Dermis blood vessel endothelial cell (primary cell): ENCODE measurements at regions not wholly inside any gene's neighbourhood (a gene's known extent, or its start where the extent isn't known, plus 50 kb on each side); places are given as distances from the start of the nearest gene placed in this dataset.

Source experiments
- DNase-seq: peaks from one replicate; pipeline ENCODE4 v3.0.0; 2010

DNA sequence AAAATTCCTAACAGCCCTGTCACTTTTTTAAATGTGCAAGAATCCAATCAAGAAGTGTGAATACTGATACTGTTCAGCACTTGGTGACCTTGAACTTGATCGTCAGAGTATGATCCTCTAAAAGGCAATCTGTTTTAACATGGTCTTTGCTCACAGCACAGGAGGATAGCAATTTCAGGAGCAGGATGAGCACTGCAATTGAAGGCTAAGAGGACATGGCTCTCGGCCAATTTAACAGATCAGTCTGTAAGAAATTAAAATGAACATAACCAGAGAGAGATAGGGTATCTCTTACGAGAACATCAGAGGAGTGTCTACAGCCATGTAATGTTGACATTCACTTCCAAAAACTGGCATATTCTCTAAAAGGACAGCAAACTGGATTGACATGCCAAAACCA is 243.1 kb downstream of the LTN1 start:
- no peak for DNase-seq

DNA sequence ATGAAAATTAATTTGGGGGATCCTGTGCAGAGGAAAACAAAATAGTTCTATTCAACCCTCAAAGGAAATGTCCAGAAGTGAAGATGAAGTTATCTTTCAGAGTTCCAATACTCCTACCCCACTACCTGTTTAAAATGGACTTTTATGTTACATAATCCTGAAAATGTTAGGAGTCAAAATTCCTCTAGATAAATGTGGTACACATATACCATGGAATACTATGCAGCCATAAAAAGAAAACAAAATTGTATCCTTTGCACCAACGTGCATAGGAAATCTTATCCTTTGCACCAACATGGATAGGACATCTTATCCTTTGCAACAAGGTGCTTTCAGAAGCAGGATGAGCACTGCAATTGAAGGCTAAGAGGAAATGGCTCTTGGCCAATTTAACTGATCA is 245.2 kb downstream of the LTN1 start:
- no peak for DNase-seq

DNA sequence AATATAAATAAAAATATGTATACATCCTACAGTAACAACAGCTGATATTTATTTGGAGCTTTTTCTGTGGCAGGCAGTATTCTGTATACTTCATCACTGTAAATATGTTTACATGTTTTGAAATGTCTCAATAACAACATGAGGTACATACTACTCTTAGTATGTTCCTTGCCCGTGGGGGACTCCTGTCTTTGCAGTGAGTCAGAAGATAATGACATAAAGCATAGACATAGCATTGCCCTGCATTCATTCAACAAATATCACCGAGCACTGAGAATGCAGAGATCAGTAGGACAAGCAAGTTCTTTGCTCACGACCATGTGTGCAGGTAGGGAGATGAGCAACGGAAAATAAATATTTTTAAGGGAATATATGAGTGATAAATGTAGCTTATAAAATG is 246.5 kb downstream of the LTN1 start:
- no peak for DNase-seq

DNA sequence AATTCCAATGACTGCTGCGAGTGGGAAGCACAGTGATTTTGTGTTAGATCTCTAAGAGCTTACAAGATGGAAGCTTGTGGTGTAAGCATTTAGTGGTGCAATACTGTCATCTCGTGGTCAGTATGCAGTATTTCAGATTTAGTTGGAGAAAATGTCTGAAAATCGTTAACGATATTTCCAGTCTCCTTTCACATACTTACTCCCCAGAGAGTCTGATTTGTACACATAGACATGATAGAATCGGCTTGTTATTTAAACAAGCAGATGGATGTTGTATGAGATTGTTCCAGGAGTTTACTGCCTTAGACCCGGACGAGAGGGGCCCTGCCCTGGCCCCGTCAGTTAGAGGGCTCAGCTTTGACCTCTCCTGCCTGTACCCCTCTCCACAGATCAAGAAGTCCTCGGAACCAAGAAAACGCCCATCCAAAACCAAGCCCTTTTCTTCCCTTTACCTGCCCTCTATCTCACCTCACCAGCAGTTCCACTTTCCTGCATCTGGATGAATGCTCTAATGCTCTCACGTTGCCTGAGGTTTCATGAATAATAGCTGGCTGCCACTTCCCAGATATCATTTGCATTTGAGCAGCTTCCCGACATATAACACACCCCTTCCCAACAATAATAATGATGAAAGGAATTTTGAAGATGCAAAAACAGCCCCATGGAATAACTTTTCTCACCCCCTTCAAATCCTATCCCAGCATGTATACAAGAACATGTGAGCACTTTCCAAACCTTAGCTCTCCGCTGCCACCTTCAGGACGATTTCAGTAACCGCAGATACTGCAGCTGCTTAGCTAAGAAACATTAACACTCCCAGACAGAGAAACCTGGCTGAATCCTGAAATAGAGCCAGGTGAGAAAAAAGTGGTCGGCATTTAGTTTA is 247.3 kb downstream of the LTN1 start:
- peak; percentile 94 for DNase-seq

DNA sequence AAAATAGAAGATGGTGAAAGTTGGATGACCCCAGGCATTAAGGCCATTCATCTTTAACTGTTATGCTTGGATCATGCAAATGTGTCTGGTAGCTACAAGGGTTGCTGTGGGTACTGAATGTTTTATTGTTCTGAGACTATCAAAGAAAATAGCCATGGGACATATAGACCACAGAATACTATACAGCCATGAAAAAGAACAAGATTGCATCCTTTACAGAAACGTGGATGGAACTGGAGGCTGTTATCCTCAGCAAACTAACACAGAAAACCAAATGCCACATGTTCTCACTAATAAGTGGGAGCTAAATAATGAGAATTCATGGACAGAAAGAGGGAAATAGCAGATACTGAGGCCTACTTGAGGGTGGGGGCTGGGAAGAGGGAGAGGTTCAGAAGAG is 249.0 kb downstream of the LTN1 start:
- no peak for DNase-seq

DNA sequence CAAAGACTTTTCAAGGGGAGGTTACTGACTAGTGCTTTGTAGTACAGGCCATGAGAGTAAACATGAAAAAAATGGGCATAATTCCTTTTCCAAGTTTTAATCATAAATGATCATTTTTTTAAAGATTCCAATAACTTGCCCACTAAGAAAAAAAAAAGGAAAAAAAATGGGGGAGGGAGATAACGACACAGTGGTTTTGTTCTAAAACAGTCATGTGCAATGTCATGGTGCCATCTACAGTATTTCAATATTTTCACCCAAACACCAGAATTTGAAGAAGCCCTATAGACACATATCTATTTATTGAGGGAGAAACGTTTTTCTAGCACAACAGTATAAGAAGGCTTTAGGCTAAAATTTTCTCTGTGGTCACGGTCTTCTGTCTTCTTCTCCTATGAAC is 250.2 kb downstream of the LTN1 start:
- peak; percentile 73 for DNase-seq

DNA sequence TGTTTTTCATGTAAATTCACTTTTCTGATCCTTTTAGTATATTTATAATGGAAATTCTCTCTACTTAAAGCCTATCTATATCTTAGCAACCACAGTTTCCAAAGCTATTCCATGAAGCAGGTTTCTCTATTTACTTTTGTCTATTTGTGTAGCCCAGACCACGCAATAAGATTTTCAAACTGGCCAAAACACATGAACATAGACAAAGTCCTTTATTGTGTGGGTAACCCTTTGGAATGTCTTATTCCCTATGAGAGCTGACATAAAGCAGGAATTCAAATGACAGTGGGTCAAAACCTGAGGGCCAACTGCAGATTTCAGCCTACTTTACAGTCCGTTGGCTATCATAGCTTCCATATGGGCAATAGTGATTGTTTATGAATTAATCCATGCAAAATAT is 252.6 kb downstream of the LTN1 start:
- DNase-seq, result no peak

DNA sequence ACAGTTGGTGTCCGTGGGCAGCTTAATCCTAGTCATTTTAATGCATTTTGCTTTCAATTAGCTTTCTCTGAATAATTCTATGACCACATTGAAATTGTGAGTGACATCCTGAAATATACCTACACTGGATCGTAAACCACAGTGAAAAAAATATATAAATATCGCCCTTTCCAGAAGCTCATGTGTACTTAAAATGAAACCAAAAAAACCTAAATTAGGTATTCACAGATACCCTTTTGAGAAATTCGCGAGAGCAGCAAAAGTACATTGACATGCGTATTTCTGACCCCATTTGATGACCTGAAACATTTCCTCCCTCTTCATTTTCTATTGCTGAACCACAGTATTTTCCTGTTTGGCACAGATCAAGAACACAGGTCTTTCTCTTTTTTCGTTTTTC is 253.8 kb downstream of the LTN1 start:
- DNase-seq, result peak; percentile 33

DNA sequence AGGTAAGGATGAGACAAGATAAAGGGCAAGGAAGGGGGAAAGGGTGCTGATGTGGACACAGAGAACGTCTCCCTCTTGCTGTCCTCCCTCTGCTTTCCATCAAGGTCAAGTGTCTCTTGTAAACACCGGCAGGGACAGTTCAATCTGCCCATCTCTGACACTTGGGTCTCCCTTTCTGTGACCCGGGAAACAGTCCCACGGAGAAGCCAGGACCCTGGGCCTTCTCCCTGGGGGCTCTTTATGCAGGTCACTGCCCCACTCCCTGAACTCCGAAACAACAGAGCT is 254.3 kb downstream of the LTN1 start:
- DNase-seq, result no peak

DNA sequence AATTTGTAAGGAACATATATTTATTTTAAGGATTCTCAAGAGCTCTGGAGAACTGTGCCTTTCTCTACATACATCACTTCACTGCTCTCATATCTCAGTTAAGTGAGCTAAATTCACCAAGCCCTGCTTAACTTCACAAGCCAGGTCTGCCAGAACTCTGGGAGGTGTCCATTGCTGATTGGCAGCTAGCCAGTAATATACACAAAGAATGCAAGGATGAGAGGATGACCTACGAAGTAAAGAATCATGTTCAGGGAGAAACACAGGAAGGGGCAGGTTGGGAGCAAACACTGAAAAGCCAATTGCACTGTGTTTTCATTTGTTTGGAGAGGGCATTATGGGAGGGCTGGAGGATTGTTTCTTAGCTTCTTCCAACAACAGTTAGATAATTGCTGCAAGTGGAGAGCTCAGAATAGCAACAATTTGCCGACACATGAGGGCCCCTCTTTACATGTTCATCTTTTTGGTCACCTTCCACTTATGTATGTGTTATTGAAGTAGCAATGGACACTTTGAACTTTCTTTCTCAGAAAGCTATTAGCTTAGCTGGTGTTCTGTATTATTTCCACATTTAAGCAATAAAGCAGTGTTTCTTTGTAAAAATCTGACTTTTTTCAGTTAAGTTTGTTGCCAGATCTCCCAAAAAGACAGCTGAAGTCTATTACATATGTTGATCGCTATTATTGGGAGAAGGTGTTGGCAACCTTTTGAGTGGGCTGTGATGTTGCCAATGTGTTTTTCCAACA is 254.8 kb downstream of the LTN1 start:
- peak; percentile 46 for DNase-seq

DNA sequence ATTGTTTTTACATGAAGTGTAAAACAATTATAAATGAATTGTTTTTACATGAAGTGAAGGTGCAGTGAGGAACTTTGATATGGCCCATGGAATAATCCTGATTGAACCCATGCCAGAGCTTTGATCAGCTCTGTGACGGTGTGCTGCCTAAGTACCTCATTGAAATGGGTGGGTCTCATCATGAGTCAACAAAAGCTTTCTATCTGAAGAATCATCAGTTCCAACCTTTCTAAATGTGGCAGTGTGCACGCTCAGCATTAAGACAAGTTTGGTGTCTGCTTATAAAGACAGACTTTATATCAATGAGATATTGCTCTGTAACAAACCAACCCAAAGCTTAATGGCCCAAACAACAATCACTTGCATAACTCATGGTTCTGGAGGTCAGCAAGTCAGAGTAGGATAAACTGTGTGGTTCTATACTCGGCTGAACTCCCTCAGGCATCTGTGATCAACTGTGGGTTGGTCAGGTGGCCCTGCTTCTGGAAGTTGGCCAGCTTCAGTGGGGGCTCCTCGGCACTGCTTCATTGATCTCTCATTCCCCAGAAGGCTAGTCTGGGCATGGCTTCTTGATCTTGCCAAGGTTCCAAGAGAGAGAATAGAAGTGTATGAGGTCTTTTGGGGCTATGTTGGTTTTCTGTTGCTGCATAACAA is 258.0 kb downstream of the LTN1 start:
- DNase-seq, result no peak

DNA sequence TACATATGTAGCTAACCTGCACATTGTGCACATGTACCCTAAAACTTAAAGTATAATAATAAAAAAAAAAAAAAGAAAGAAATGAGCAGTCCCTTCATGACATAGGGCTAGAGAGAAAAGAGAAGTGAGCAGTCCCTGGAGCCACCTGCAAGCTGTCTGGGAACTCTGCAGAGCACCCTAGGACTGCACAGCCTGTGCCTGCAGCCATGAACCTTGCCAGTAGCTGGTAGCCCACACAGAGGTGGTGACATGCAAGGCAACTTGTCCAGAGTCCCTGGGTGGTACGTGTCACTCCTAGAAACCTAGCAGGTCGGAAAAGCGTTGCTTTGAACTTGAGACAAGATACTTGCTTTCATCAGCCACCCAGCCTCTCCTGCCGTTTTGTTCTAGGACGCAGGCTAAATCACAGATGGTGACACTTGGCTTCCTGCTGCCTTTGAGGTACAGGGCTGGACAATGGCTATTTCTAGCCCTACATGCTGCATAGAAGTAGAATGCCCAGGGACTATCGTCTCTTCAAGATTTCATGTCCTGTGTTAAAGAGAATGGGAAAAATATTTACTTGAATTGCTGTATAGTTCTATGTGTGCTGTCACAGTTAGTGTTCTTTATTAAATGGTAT is 260.9 kb downstream of the LTN1 start:
- no peak for DNase-seq

DNA sequence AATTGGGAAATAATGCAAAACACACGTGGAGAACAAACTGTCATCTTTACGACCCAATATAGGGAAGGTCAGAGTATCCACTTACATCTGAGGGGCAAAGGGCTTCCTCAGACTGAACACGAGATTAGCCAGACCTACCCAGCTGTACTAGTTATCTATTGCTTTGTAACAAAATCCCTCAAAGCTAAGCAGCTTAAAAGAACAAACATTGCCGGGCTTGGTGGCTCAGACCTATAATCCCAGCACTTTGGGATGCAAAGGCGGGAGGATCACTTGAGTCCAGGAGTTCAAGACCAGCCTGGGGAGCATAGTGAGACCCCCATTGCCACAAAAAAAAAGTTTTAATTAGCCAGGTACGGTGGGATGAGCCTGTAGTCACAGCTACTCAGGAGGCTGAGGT is 262.8 kb downstream of the LTN1 start:
- DNase-seq, result no peak

DNA sequence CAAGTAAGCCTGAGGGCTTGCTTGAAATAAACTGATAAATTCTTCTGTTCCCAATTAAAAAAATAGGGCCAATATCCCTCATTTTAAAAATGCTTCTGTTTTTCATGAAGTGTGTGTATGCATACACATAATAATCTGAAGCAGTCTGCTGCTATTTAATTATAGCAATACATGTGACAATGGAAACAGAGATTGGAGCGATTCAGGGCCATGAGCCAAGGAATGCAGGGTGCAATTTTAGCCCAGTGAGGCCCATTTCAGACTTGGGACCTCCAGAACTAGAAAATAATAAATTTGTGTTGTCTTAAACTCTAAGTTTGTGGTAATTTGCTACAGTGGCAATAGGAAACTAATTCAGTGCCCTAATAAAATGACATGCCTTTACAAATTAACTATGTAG is 264.9 kb downstream of the LTN1 start:
- DNase-seq, result no peak

DNA sequence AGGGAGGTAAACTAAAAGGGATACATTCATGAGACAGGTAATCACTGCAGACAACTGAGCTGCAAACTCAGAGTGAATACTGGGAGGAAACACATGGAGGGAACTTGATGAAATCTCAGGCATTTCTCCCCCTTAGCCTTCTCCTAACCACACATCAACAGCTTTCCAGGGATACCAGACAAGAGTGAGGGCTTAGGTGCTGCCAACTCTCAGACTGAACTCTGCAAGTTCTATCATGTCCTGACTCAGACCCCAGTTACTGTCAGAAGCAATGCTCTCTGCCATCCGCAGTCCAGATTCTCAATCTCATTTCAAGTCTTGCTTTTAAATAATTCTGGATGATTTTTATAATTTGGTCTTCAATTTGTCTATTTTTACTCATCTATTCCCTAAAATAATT is 267.3 kb downstream of the LTN1 start:
- no peak for DNase-seq

DNA sequence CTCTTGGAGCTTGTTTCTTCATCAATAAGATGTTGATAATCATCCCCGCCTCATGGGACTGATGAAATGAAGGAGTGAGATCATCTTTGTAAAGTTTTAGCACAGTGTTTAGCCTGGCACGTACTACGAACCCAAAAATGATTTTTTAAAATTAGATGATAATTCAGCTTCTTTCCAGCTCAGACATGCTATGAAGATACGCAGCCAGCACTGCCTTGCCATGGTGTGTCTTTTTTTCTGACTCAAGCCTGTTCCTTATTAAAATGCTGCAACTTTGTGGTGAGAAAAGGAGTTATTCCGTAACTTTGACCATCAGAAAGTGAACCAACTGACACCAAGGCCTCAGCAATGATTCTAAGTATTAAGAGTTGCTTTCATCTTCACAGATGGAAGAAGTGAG is 269.0 kb downstream of the LTN1 start:
- no peak for DNase-seq

DNA sequence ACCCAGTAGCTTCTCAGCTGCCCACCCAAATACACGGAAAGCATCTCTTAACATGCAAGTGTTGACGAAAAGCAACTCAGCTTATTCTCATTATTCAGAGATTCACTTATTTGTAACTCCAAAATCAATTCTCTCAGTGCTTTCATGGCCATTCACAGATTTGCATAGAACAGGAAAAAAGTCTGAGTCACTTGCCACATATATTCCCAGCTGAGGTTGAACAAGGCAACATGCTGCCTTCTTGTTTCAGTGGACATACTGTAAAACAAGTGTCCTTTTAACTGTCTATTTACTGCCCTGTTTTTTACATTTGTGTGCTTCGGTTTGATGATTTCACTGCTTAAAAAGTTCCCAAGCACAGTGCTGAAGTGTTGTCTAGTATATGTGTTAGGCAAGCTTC is 273.0 kb downstream of the LTN1 start:
- DNase-seq, result peak; percentile 23

DNA sequence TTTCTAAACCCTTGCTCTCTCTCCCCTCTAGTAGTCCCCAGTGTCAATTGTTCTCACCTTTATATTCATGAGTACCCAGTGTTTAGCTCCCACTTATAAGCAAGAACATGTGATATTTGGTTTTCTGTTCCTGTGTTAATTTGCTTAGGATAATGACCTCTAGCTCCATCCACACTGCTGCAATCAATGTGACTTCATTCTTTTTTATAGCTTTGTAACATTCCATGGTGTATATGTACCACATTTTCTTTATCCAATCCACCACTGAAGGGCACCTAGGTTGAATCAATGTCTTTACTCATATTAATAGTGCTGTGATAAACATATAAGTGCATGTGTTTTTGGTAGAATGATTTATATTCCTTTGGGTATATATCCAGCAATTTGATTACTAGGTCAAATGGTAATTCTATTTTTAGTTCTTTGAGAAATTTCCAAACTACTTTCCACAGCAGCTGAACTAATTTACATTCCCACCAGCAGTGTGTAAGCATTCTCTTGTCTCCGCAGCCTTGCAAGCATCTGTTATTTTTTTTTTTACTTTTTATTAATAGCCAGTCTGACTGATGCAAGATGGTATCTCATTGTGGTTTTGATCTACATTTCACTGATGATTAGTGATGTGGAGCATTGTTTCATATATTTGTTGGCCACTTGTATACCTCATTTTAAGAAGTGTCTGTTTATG is 277.8 kb downstream of the LTN1 start:
- no peak for DNase-seq

DNA sequence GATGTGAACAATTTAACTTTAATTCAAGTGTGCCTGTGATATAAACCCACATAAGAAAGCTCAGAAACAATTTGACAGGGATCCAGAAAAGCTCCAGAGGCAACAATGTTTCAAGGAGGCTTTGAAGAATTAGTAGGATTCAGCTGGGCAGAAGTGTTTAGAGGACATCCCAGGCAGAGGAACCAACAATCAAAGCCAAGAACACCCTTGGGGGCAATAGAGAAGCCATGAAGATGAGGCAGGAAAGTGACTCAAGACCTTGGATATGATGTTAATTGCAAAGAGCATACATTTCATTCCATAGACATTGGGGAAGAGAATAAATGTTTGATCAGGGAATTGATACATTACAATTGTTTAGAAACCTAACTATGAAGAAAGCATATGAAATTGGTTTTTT is 280.3 kb downstream of the LTN1 start:
- DNase-seq, result no peak

DNA sequence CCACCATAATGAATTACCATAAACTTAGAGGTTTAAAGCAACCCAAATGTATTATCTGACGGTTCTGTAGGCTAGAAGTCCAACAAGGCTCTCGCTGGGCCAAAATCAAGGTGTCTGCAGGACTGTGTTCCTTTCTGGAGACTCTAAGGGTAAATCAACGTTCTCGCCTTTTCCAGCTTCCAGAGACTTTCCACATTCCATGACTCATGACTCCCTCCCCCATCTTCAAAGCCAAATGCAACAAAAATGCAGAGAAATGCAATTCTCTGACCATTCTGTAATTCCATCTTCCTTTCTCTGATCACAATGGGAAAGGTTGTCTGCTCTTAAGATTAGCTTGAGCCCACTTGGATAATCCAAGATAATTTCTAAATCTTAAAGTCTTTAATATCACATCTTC is 287.1 kb downstream of the LTN1 start:
- DNase-seq, result no peak

DNA sequence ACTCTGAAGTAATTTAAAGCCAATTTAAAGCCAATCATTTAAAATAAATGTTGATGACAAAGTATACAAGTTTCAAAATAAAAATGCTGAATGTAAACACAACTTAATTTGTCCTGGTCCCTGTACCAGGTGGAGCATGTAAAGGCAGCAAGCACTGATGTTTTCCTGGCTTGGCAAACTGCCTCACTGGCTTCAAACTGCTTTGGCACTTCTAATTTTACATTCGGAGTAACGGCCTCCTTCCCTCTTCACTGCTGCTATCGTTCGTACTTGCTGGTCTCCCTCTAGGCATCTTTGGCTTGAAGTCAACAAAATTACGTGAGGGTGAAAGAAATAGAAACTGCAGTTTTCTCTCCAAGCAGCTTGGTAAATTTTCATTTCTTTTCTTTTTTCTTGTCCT is 287.9 kb downstream of the LTN1 start:
- no peak for DNase-seq

DNA sequence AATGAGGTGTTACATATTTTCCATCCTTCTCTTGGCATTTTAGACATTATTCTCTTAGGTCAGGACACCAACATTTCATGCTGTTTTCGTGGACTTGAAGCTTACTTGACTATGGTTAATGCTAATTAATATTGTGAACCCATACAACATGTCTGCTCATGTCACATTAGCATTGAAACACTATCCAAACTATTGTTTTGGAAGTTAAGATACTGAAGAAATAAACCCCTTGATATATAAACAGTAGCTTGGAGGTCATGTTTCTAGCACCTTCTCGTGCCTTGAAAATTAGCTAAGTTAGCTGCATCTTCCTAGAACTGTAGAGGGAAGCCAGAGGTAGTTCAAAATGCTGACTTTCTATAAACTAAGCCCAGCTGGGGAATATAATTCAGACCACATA is 288.8 kb downstream of the LTN1 start:
- DNase-seq, result no peak
